ENCODE measurements at regions not wholly inside any gene's neighbourhood (a gene's known extent, or its start where the extent isn't known, plus 50 kb on each side); places are given as distances from the start of the nearest gene placed in this dataset.
"Not testable (repeated sequence)": the region's sequence is repeated elsewhere in the genome, so short reads cannot be mapped to it uniquely, and the experiment has no call there.

DNA sequence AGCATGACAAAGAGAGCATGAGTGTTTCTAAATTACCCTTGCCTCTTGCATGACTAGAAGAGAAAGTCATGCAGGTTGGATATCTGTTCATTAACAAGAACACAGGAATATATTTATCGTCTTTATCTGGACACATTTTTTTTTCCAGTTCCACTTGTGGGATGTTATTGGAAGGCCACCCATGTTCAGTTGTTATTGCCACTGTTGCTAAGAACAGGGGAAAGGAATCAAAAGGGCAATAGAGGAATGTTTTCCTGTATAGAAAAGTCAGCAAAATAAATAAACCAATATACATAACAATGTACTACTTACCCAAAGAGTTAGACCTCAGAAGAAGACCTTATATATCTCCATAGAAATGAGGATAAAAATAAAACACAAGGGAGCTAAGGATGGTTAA lies 270.1 kb downstream of the QDPR start:
- DNase-seq (ENCODE audit: low read depth in 2 of 2) = no peak

DNA sequence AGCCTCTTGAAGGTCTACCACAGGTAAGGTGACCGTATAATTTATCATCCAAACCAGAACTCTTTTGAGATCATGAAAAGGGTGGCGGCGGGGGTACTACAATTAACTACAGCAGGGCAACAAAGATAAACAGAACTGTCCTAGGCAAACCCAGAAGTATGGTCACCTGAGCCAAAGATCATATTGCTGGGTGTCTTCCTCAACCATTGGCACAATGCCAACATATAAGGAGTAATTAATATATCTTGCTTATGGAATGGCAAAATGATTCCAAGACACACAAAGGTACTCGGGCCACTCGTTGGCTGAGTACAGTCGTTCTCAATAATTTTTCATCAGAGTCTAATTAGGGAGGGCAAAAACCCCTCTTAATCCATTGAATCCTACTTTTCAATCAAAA lies 273.3 kb downstream of the QDPR start:
- DNase-seq (ENCODE audit: low read depth in 2 of 2) = no peak

DNA sequence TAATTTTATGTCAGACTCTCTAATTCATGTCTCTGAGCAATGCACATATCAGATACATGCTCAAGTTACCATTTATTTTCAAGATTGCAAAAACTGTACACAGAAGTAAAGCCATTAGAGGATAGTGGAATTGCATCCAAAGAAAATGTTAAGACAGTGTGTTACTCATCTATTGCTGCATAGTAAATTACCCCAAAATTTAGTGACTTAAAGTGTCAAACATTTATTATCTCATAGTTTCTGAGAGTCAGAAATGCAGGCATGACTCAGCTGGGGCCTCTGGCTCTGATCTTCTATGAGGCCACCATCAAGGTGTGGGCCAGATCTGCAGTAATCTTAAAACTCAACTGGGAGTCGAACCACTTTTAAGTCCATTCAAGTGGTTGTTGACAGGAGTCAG lies 275.2 kb downstream of the QDPR start:
- DNase-seq (ENCODE audit: low read depth in 2 of 2) = no peak

DNA sequence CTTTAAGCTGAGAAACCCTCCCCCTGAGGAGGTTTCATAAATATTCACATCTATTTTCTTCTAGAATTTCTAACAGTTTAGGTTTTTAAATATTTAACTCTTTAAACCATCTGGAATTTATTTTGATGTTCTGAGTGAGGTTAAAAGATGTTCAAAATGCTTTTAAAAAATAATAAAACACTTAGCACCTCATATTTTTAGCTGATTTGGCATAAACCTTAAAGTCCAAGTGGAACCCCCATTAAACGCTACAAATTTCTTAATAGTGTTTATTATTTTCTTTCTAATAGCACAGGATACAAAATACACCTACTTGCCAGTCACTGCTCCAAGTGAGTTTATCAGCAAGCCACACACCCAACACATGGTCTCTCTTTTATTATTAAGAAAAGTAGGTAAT lies 277.2 kb downstream of the QDPR start:
- no peak for DNase-seq (ENCODE audit: low read depth in 2 of 2)

DNA sequence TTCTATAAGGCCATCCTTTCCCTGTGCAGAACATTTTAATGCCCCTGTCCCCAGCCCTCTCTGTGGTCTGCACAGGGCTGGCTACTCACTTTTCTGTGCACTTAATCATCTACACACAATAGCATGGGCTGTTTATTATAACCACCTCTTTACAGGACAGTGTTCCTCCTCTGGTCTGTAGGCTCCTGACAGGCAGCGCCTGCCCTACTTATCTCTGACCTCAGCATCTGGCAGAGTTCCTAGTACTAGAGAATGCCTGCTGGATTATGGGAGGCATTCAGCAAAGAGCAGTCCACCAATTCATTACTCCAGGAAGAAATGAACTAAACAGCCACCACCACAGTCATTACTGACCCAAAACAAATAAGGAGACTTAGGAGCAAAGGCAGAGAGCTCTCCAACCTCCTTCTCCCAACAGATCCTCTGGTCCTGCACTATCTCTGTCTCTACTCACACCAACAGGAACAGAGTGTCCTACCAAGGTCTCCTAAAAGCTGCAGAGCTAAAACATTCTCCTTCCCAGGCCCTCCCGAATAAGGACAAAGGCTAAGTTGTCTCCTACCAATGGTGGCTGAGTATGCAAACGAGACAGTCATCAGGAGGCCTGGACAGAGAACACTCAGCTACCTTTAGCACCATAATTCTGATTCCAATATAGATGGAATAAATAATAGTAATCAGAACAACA lies 279.2 kb downstream of the QDPR start:
- no peak for DNase-seq (ENCODE audit: low read depth in 2 of 2)

DNA sequence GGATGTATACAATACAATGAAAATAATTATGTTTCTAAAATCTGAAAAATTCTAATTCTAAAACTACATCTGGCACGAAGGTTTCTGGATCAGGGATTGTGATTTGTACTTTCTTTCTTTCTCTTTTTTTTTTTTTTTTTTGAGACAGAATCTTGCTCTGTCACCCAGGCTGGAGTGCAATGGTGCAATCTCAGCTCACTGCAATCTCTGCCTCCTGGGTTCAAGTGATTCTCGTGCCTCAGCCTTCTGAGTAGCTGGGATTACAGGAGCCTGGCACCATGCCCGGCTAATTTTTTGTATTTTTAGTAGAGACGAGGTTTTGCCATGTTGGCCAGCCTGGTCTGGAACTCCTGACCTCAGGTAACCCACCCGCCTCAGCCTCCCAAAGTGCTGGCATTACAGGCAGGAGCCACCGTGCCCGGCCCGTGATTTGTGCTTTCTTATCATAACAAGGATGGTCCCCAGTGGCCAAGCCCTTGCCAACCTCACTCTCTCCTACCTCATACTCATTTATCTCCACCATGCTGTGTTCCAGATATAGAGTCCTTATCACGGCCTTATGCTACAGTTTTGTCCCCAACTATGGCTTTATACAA lies 279.9 kb downstream of the QDPR start:
- not testable (repeated sequence) for DNase-seq (ENCODE audit: low read depth in 2 of 2)

DNA sequence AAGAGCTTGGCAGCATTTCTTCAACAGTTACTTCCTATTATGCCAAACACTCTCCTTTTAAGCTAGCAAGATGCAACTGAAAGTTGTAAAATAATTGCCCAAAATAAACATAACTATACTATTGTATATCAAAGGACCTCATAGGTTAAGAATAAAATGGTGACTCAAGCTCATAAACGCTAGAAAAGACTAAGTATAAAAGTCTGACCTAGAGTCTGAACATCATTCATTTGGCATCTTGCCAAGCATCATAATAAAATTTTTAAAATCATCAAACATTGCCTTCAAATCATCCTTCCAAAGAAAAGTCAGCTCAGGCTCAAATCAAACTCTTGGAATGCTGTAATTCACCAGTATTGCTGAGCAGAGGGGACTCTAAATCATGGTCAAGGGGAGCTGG lies 281.2 kb downstream of the QDPR start:
- DNase-seq (ENCODE audit: low read depth in 2 of 2) = no peak

DNA sequence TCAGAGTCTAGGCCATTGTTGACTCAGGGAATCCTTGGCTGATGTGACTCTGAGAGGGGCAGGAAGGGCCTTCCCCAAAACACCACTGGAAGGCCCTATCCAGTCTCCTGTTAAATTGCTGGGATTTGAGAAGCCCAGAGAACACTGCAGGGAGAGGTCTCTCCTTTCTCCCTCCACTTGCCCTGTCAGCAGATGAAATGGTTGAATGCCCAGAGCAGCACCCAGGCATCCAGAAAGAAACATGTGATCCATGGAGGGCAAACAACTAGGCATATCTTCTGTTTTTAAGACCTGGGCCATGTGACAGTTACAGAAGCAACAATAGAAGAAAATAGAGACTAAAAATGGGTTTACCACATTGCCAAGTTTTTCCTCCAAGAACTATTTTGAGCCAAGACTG lies 291.1 kb downstream of the QDPR start:
- no peak for DNase-seq (ENCODE audit: low read depth in 2 of 2)

DNA sequence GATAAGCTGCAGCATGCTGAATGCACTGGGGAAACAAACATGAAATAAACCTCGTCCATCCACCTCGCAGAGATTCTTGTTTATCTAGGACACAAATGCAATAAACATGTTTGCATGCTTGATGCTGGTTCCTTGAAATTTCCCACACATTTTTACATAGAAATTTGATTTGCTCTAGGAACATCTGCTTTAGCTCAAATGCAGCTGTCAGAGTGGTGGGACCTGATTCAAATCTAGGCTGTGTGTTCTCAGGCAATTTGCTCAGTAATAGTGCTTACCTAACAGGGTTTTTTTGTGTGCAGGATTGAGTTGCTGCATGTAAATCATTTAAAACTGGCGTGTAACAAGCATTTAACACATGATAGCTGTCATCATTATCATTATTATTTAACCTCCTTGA lies 293.1 kb downstream of the QDPR start:
- DNase-seq (ENCODE audit: low read depth in 2 of 2) = no peak

DNA sequence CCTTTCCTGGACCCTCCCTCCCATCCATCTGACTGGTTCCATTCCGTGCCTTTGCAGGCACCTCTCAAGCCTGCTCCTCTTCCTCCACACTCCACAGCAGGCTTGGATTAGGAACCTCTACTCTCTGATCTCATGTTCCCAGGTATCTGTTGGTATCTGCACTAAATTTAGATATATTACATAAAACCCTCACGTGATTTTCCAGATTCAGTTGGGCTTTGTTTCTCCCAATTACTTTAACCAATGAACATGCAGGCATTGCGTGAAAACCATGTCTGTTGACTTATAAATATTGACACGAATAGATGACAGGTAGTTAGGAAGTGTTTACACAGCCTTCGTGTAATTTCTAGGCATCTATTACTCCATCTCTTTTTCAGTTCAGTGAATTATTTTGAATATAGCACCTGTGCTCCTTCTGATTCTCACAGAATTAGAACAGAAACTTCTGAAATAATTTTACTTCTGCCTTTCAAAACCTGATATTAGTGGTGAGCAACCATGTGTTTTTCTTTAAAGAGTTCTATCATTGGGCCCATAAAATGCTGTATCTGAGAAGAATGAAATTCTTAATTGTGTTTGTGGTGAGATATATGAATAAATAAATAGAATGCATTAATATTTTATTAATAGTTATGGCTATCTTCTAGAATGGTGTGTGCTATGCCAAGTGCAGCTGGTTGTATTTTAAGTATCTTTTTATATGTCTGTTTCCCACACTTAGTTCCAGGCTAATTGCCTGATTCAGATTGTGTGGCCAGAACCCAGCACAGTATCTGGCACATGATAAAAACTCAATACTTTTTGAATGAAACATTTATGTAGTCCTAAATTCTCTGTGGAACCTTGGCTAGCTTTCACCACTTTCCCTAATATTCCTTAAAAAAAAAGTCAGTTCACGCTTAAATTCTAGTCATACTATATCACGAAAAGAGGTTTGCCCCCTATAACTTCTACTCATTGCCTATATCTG lies 304.8 kb downstream of the QDPR start:
- no peak for DNase-seq (ENCODE audit: low read depth in 2 of 2)

DNA sequence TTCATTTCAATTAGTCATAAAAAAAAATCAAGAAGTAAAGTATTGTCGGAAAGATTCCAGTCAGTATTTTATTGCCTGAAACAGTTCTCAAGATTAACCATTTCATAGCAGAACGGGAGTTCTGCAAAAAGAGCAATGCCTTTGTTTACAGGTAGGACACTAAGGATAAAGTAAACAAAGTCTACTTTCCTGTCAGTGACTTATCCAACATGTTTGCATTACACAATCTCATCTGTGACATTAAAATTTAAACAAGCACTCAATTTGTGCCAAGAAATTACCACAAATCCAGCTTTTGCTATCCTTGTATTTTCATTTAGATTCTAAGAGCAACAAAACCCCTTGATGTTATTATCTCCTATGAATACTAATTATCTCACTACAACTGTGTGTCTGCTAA lies 306.5 kb upstream of the LDB2 start:
- no peak for DNase-seq (ENCODE audit: low read depth in 2 of 2)

DNA sequence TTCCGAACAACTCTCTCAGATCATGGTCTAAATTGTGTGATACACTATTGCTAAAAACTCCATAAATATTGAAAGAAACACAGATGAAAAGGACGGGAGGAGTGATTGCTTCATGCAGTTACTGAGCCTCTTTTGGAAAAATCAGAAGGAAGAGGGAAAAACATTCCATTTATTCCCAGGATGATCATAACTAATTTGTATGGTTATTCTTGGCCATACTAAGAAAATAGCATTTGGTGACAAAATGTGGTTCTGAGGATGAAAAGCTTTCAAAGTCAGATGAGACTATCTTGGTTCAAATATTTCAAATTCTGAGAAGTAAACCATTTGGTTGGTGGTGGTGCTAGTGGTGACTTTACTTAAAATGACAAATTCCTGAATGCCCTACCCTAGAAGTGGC lies 305.4 kb upstream of the LDB2 start:
- DNase-seq (ENCODE audit: low read depth in 2 of 2) = no peak

DNA sequence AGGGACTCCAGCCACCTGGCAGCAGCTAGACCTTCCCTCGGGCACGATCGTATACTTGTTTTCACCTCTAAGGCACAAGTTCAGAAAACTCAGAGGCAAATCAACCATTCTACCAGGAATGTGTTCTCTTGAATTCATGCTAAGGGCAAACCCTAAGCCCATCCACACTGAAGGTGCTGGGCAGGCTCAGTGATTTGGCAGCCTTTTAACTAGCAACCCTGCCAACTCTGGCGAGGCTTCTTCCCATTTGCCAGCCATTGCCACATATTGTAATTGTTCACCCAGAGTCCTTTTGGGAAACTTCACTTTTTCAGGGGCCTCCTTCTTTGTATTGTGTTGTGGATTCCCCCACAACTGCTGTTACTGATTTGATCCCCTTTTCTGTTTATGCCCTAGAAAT lies 298.6 kb upstream of the LDB2 start:
- DNase-seq (ENCODE audit: low read depth in 2 of 2) = no peak

DNA sequence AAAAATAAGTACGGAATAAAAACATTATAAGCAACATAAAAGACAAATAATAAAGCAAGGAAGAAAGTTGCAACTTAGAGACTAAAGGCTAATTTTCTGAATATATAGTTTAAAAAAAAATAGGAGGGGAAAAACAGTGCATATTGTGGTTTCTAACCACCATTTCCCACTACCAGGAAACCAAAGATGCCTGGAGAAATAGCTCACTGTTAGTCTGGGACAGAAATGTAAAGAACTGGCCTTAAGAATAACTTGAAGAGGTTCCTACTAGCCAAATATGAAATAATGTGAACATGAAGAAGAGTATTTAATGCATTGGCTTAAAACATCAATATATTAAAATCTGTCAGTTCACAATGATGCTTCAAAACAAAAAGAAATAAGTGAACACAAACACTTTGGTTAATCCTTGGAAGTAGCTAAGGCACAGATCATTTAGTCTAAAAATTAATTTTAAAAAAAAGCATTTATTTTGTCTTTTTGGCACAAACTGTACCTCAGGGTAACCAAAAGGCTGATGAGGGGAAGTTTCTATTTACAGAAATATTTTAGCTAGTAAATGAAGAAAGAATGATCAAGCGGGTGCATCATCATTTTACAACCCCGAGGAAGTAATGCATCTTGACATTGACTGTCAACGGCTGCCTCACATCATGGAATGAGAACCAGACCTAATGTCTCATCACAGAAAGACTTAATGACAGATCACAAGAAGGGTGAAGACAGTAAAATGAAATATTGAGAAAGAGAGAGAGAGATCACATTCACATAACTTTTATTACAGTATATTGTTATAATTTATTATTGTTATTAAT lies 297.2 kb upstream of the LDB2 start:
- DNase-seq (ENCODE audit: low read depth in 2 of 2) = no peak

DNA sequence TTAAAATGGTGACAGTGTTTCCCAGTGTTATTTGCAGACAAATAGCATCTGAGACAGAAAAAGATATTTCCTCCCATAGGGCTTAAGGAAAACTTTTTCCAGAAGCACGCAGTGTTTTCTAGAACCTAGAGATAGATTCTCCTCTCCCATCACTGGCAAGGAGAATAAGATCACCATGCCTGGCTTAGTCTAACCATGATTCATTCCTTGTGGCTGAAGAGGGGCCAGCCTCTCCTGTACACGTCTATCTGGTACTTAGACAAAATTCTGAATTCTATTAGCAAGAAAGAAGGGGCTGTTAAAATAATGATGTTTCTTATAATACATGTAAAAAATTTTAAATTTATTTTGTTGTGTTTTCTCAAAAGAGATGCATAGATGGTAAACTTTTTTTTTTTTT lies 296.1 kb upstream of the LDB2 start:
- no peak for DNase-seq (ENCODE audit: low read depth in 2 of 2)

DNA sequence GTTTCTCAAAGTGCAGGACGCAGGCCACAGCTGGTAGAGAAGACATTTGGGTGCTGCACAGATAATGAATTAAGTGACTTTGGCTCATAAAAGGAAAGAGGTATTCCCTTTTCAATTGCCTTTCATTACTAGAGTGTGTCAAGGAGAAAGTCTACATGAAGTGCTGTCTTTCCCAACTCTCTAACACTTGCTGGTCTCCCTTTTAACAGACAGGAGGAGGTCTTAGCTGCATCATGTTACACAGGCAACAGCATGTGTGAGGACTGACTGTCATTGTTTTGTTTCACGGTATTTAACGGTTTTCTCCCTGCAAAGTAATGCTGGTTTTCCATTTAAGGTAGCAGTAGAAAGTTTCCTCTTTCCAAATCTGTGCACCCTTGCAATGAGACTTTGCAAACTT lies 291.3 kb upstream of the LDB2 start:
- no peak for DNase-seq (ENCODE audit: low read depth in 2 of 2)

DNA sequence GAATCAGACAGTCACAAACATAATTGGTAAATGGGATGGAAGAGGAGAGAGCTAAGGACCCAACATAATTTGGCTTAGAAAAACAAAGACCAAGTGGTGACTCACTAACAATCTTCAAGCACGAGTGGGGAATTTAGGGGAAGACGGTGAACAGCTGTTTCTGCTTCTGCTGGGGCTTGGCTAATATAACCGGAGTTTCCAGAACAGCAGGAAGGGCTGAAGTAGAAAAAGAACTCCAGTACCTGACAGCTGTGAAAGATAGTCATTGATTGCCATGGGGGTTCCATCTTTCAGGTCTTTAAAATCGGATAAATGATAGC lies 290.9 kb upstream of the LDB2 start:
- no peak for DNase-seq (ENCODE audit: low read depth in 2 of 2)

DNA sequence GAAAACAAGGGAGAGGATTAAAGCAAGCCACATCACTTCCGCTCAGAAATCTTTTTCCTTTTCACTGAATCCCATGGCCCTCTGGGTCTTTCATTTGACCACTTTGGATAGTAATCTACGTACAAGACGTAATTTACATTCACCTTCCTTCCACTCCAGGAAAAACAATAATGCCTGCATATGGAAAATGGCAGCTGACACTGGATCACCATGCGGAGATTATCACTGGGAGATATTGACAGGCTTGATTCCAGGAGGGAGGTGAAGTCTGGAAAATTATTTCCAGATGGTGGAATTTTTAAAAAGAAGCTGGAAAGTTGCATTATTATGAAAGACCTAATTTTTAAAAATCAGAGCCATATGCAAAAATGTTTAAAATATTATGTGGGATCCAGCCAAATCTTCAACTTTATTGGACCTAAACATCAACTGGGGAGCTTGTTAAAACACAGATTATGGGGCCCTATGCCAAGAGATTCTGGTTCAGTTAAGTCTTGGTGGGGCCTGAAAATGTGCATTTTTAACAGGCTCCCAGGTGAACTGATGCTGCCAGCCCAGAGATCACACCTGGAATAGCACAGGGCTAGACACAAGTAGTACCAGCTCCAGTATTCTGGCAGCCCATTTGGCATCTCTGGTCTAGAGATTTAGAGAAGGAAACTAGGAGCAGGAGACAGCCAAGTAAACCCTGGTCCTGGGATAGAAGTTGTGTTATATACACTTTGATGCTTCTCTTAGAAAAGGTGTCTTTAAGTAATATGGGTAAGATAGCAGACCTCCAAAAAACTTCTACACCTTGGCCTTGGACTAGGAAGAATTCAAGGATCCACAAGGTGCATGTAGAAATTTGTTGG lies 290.3 kb upstream of the LDB2 start:
- DNase-seq (ENCODE audit: low read depth in 2 of 2) = no peak

DNA sequence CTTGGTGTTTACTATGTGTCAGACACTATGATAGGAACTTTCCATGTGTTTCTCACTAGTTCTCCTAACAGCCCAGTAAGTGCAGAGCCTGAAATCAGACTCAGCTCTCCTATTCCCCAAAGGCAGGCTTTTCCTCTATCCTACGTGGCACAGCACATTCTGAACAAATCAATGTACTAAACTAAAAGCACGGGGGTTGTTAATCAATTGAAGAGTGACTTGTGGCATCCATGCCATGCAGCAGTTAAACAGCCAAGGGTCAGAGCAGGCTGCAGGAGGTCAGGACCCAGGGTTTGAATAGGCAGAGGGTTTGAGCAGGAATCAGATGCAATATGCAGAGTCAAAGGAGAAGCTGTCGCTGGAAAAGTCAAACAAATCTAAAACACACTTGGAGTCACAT lies 289.7 kb upstream of the LDB2 start:
- no peak for DNase-seq (ENCODE audit: low read depth in 2 of 2)

DNA sequence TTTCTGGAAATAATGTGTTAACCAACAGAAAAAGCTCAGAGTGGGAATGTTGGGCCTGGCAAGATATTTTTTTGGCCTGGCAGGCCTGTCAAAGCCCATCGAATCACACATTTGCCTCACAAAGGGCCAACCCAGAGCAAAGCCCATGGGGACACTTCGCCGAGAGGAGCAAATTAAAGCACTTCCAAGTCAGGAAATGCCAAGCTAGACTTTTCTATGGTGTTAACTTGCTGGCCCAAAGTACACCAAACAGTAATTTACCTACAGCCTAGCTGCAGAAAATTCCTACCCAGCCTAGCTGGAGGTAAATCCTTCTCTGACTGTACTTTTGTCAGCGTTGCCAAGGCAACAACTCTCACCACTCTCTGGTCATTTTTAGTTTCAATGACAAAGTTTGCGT lies 288.6 kb upstream of the LDB2 start:
- no peak for DNase-seq (ENCODE audit: low read depth in 2 of 2)

DNA sequence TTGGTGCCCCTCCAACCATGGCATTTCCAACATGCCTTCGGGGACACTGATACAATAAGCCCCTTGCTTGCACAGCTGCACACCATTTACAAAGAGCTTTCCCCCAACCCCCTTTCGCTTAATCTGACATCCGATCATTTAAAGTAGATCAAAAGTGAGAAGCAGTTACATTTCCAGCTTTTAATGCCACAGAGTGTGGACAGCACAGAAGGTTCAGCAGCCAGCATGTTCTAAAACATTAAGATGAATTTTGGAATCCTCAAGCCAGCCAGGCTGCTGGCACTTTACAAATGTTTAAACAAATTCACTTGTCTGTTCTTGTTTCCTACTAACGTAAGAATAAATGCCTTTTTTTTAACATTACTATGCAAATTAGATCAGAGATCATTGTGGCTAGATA lies 284.4 kb upstream of the LDB2 start:
- no peak for DNase-seq (ENCODE audit: low read depth in 2 of 2)

Measured in stimulated activated CD4-positive, alpha-beta T cell treated with anti-CD3 and anti-CD28 coated beads, Interleukin-4, amount 100 ng/mL, for 48 hours (primary cell).